Putamen (tissue), 1 donor: ENCODE measurements at regions not wholly inside any gene's neighbourhood (a gene's known extent, or its start where the extent isn't known, plus 50 kb on each side); places are given as distances from the start of the nearest gene placed in this dataset.

Experiments
- DNase-seq: peaks from one replicate; pipeline ENCODE4 v3.0.0-alpha.2; 2016; ENCODE audit warnings: low spot score

DNA sequence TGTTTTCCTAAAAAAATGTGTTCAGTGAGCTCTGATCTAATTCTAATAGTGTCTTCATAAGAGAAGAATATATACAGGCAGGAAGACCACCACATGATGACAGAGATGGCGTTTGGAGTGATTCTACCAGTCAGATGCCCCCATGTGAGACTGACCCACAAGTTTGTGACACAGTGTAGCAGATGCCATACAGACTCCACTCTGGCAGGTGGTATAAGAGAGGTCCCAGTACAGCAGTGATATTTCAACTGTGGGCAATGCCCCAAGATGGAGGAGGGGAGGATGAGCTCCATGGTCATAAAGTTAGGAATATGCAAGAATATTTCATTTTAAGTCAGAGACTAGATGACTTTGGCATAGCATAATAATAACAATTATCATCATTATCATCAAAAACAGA is 1022.6 kb downstream of the KCNMA1 start:
- no peak for DNase-seq
